Right ventricle myocardium superior (tissue), 1 donor: ENCODE measurements at regions not wholly inside any gene's neighbourhood (a gene's known extent, or its start where the extent isn't known, plus 50 kb on each side); places are given as distances from the start of the nearest gene placed in this dataset.
"Not testable (repeated sequence)": the region's sequence is repeated elsewhere in the genome, so short reads cannot be mapped to it uniquely, and the experiment has no call there.

ENCODE experiments used
- ATAC-seq: fragments of 200-7000 bp; cut with Tn5 transposase; one replicate; pipeline ENCODE4 v1.9.1; 2020; ENCODE audit warnings: mild to moderate bottlenecking; ENCODE audit not compliant: poor library complexity
- DNase-seq: peaks from one replicate; pipeline ENCODE4 v3.0.0-alpha.2; 2020
- intact Hi-C: fragments of 100-400 bp; cut with DNase I; formaldehyde crosslinking; loops from one replicate; pipeline ENCODE4 v1.11.2; 2022
- donor health status: DM: no; HTN: yes; CAD: no; lungs with severe emphysema.

GRCh38 chr9:97248252-97248651 lies 59.2 kb upstream of the CCDC180 start:
- intact Hi-C loops, DNase-seq, ATAC-seq: not testable (repeated sequence)

- intact Hi-C loops, result no loop called here
- DNase-seq (no peak), ATAC-seq (no peak)
Observed at GRCh38 chr9:97243606-97244005, 63.9 kb upstream of the CCDC180 start.

GRCh38 chr9:97241430-97241829 lies 66.0 kb upstream of the CCDC180 start:
- intact Hi-C loops, DNase-seq, ATAC-seq: not testable (repeated sequence)

GRCh38 chr9:97237951-97238889 lies 69.2 kb upstream of the CCDC180 start:
- DNase-seq (peak; percentile 90), ATAC-seq (peak; percentile 99)
- intact Hi-C loops, result no loop called here

- ATAC-seq, result no peak
- intact Hi-C loops, result no loop called here
- DNase-seq, result no peak
Observed at GRCh38 chr9:97237311-97237786, 70.1 kb upstream of the CCDC180 start.

- DNase-seq, ATAC-seq, intact Hi-C loops: not testable (repeated sequence)
Observed at GRCh38 chr9:97233009-97233400, 74.5 kb upstream of the CCDC180 start.

- DNase-seq, ATAC-seq, intact Hi-C loops: not testable (repeated sequence)
Observed at GRCh38 chr9:97232060-97233008, 75.1 kb upstream of the CCDC180 start.

GRCh38 chr9:97222393-97222792 lies 85.1 kb upstream of the CCDC180 start:
- DNase-seq, result peak; percentile 37
- intact Hi-C loops, ATAC-seq: not testable (repeated sequence)

- peak; percentile 100 for ATAC-seq
- peak; percentile 81 for DNase-seq
- intact Hi-C loops, result not testable (repeated sequence)
Observed at GRCh38 chr9:97221478-97222355, 85.7 kb upstream of the CCDC180 start.

- intact Hi-C loops, result no loop called here
- ATAC-seq, result peak; percentile 49
- DNase-seq, result peak; percentile 36
Observed at GRCh38 chr9:97220894-97221477, 86.5 kb upstream of the CCDC180 start.

GRCh38 chr9:97220396-97220795 lies 87.1 kb upstream of the CCDC180 start:
- intact Hi-C loops, ATAC-seq: not testable (repeated sequence)

GRCh38 chr9:97219443-97220140 lies 87.9 kb upstream of the CCDC180 start:
- DNase-seq, intact Hi-C loops, ATAC-seq: not testable (repeated sequence)

More at GRCh38 chr9:97220396-97220795, 87.1 kb upstream of the CCDC180 start:
- not testable (repeated sequence) for DNase-seq

- intact Hi-C loops, DNase-seq, ATAC-seq: not testable (repeated sequence)
Observed at GRCh38 chr9:97215127-97215526, 92.3 kb upstream of the CCDC180 start.

- ATAC-seq, DNase-seq, intact Hi-C loops: not testable (repeated sequence)
Observed at GRCh38 chr9:97214556-97214955, 92.9 kb upstream of the CCDC180 start.

- DNase-seq, intact Hi-C loops: not testable (repeated sequence)
- peak; percentile 56 for ATAC-seq
Observed at GRCh38 chr9:97199683-97200082, 107.8 kb upstream of the CCDC180 start.

GRCh38 chr9:97193767-97194166 lies 113.7 kb upstream of the CCDC180 start:
- ATAC-seq, DNase-seq, intact Hi-C loops: not testable (repeated sequence)

- no peak for DNase-seq
- intact Hi-C loops, result no loop called here
- no peak for ATAC-seq
Observed at GRCh38 chr9:97188545-97188944, 118.9 kb upstream of the CCDC180 start.
